ENCODE measurements at regions not wholly inside any gene's neighbourhood (a gene's known extent, or its start where the extent isn't known, plus 50 kb on each side); places are given as distances from the start of the nearest gene placed in this dataset.

DNA sequence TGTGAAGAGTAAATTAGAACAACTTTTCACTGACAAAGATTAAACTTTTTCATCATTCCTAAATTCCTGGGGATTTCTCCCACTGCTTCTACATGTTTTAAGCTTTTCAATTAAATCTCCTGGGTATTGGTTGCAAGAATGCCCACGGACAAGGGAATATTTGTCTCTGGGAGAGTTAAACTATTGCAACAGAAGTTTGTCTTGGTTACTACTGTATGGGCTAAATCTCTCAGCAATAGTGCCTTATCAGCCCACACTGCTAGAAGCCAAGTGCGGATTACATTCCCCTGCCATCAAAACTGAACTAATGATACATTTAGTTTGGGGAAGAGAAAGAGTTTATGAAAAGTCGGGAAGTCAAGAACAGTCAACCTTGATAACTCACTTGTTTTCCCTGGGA, 528.2 kb upstream of the C9orf72 start:
- no peak for TF ChIP-seq EZH2 (IDR thresholded peaks at IDR 0.05; ENCODE audit: low read length)
- TF ChIP-seq, protein P1, sequence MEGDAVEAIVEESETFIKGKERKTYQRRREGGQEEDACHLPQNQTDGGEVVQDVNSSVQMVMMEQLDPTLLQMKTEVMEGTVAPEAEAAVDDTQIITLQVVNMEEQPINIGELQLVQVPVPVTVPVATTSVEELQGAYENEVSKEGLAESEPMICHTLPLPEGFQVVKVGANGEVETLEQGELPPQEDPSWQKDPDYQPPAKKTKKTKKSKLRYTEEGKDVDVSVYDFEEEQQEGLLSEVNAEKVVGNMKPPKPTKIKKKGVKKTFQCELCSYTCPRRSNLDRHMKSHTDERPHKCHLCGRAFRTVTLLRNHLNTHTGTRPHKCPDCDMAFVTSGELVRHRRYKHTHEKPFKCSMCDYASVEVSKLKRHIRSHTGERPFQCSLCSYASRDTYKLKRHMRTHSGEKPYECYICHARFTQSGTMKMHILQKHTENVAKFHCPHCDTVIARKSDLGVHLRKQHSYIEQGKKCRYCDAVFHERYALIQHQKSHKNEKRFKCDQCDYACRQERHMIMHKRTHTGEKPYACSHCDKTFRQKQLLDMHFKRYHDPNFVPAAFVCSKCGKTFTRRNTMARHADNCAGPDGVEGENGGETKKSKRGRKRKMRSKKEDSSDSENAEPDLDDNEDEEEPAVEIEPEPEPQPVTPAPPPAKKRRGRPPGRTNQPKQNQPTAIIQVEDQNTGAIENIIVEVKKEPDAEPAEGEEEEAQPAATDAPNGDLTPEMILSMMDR (optimal IDR thresholded peaks at IDR 0.05 in 1 of 3, IDR thresholded peaks at IDR 0.05 in 1 of 3, conservative IDR thresholded peaks at IDR 0.05 in 1 of 3; ENCODE audit: extremely low read depth in 1 of 3, insufficient read depth in 2 of 3, low read length in 3 of 3) = no peak

Data from keratinocyte (primary cell).